ENCODE measurements at regions not wholly inside any gene's neighbourhood (a gene's known extent, or its start where the extent isn't known, plus 50 kb on each side); places are given as distances from the start of the nearest gene placed in this dataset.

DNA sequence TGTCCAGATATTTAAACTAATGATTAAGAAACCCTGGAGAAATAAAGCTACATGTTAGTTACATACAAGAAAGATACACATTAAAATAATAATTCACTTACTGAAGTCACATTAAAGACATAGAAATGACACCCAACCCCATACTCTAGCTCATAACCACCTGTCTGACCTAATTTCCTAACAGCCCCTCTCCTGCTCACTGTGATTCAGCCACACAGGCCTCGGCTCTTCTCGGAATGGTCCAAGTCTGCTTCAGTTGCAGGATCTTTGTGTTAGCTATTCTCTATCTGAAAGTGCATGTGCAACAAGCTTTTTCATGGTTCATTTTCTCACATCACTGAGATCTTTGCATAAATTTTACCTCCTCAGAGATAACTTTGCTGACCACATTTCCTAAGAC, 209.8 kb downstream of the TM2D1 start:
- TF ChIP-seq, protein P1, sequence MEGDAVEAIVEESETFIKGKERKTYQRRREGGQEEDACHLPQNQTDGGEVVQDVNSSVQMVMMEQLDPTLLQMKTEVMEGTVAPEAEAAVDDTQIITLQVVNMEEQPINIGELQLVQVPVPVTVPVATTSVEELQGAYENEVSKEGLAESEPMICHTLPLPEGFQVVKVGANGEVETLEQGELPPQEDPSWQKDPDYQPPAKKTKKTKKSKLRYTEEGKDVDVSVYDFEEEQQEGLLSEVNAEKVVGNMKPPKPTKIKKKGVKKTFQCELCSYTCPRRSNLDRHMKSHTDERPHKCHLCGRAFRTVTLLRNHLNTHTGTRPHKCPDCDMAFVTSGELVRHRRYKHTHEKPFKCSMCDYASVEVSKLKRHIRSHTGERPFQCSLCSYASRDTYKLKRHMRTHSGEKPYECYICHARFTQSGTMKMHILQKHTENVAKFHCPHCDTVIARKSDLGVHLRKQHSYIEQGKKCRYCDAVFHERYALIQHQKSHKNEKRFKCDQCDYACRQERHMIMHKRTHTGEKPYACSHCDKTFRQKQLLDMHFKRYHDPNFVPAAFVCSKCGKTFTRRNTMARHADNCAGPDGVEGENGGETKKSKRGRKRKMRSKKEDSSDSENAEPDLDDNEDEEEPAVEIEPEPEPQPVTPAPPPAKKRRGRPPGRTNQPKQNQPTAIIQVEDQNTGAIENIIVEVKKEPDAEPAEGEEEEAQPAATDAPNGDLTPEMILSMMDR (IDR thresholded peaks at IDR 0.05), result no peak
- TF ChIP-seq POLR2A (IDR thresholded peaks at IDR 0.05; ENCODE audit: low read depth) (no peak), EP300 (IDR thresholded peaks at IDR 0.05) (no peak), POLR2AphosphoS5 (IDR thresholded peaks at IDR 0.05) (no peak)

Data from esophagus muscularis mucosa (tissue), 4 donors.